Endodermal cell (in vitro differentiated cells): ENCODE measurements at regions not wholly inside any gene's neighbourhood (a gene's known extent, or its start where the extent isn't known, plus 50 kb on each side); places are given as distances from the start of the nearest gene placed in this dataset.

Source experiments
- DNase-seq: peaks from one replicate; pipeline ENCODE4 v3.0.0-alpha.2; 2017
- H3K27ac ChIP-seq: 2 replicates; pipeline ENCODE4 v1.5.1; 2013; ENCODE audit warnings: mild to moderate bottlenecking, low read depth, low read length, moderate library complexity
- H3K27me3 ChIP-seq: 2 replicates; pipeline ENCODE4 v1.6.1; 2013; ENCODE audit warnings: mild to moderate bottlenecking, low read length, moderate library complexity; ENCODE audit not compliant: insufficient read depth, control insufficient read depth, poor library complexity, severe bottlenecking
- H3K36me3 ChIP-seq: 2 replicates; pipeline ENCODE4 v1.7.0; 2013; ENCODE audit warnings: mild to moderate bottlenecking, low read length, moderate library complexity; ENCODE audit not compliant: control insufficient read depth, insufficient read depth
- H3K4me1 ChIP-seq: one replicate; pipeline ENCODE4 v1.7.0; 2013; ENCODE audit warnings: low read length; ENCODE audit not compliant: control insufficient read depth, insufficient read depth
- H3K4me3 ChIP-seq: 2 replicates; pipeline ENCODE4 v1.5.1; 2013; ENCODE audit warnings: mild to moderate bottlenecking, low read length, moderate library complexity
- H3K9ac ChIP-seq: 2 replicates; pipeline ENCODE4 v1.6.1; 2013; ENCODE audit warnings: mild to moderate bottlenecking, low read length, moderate library complexity; ENCODE audit not compliant: poor library complexity, severe bottlenecking; ENCODE audit errors: extremely low read depth
- H3K9me3 ChIP-seq: 2 replicates; pipeline ENCODE4 v1.6.1; 2013; ENCODE audit warnings: mild to moderate bottlenecking, low read length, moderate library complexity; ENCODE audit not compliant: control insufficient read depth
- H3K27ac Mint-ChIP-seq: 2 replicates; pipeline ENCODE4 v1.8.0; 2020; ENCODE audit warnings: mixed read lengths
- H3K27me3 Mint-ChIP-seq: 2 replicates; pipeline ENCODE4 v1.8.0; 2021; ENCODE audit warnings: mild to moderate bottlenecking, mixed read lengths; ENCODE audit not compliant: insufficient read depth
- H3K36me3 Mint-ChIP-seq: 2 replicates; pipeline ENCODE4 v1.8.0; 2020; ENCODE audit warnings: low read depth, mixed read lengths
- H3K4me1 Mint-ChIP-seq: 2 replicates; pipeline ENCODE4 v1.8.0; 2020; ENCODE audit warnings: mixed read lengths
- H3K4me3 Mint-ChIP-seq: 2 replicates; pipeline ENCODE4 v1.8.0; 2020; ENCODE audit warnings: mild to moderate bottlenecking, moderate library complexity, mixed read lengths
- H3K9me3 Mint-ChIP-seq: 2 replicates; pipeline ENCODE4 v1.8.0; 2020; ENCODE audit warnings: mild to moderate bottlenecking, mixed read lengths
- CTCF ChIP-seq: fragments of 200-600 bp; sonication (generic); conservative IDR thresholded peaks from 2 replicates; pipeline ENCODE4 v1.5.0; 2021; ENCODE audit warnings: antibody characterized with exemption, mild to moderate bottlenecking
- WGBS, 2 experiments: methylation state at CpG; one replicate each; pipeline versions ENCODE4 v1.1.5 to v1.1.7; 2013; ENCODE audit warnings: missing lambda C conversion rate in 2 of 2, mixed read lengths in 1 of 2; ENCODE audit not compliant: insufficient coverage in 1 of 2, insufficient read length in 1 of 2; 5-methylcytosine and 5-hydroxymethylcytosine counted together

- Mint-ChIP-seq H3K4me1 (peaks cover 25% of the 10 kb centered on the region), H3K27me3 (no peaks in the 10 kb centered on the region), H3K4me3 (no peak overlapping the region), H3K36me3 (peaks cover 3% of the 10 kb centered on the region), H3K27ac (no peak overlapping the region), H3K9me3 (no peaks in the 10 kb centered on the region)
- Histone ChIP-seq H3K9me3 (no peaks in the 10 kb centered on the region), H3K36me3 (no peaks in the 10 kb centered on the region), H3K4me1 (no peaks in the 10 kb centered on the region), H3K27me3 (no peaks in the 10 kb centered on the region), H3K4me3 (no peak overlapping the region), H3K27ac (no peak overlapping the region), H3K9ac (no peak overlapping the region)
- 83 to 94% methylated on average over 1 to 2 of the region's 2 CpGs for WGBS, 2 experiments
- no peak for TF ChIP-seq CTCF
- no peak for DNase-seq
Observed at GRCh38 chr1:168396508-168396907, 115.8 kb downstream of the TBX19 start.

- no peak overlapping the region for H3K27ac ChIP-seq
- TF ChIP-seq CTCF = no peak
- H3K4me3 ChIP-seq = no peak overlapping the region
- H3K4me1 Mint-ChIP-seq = peaks cover 20% of the 10 kb centered on the region
- H3K9ac ChIP-seq = no peak overlapping the region
- H3K27me3 Mint-ChIP-seq = no peaks in the 10 kb centered on the region
- H3K36me3 Mint-ChIP-seq = peaks cover 3% of the 10 kb centered on the region
- no peaks in the 10 kb centered on the region for H3K9me3 Mint-ChIP-seq
- H3K27ac Mint-ChIP-seq = no peak overlapping the region
- H3K9me3 ChIP-seq = no peaks in the 10 kb centered on the region
- no peaks in the 10 kb centered on the region for H3K36me3 ChIP-seq
- H3K4me3 Mint-ChIP-seq = no peak overlapping the region
- WGBS, 2 experiments = 91 to 92% methylated on average over 1 of the region's 1 CpG
- no peak for DNase-seq
- no peaks in the 10 kb centered on the region for H3K4me1 ChIP-seq
- no peaks in the 10 kb centered on the region for H3K27me3 ChIP-seq
Observed at GRCh38 chr1:168394858-168395257, 114.2 kb downstream of the TBX19 start.

- WGBS, 2 experiments = 90 to 92% methylated on average over 5 of the region's 5 CpGs
Observed at GRCh38 chr1:168392958-168393549, 112.4 kb downstream of the TBX19 start.

More at GRCh38 chr1:168392958-168393549, 112.4 kb downstream of the TBX19 start:
- no peaks in the 10 kb centered on the region for H3K27me3 Mint-ChIP-seq
- no peak overlapping the region for H3K27ac Mint-ChIP-seq
- TF ChIP-seq CTCF = no peak
- H3K9ac ChIP-seq = no peak overlapping the region
- no peaks in the 10 kb centered on the region for H3K9me3 ChIP-seq
- H3K4me1 ChIP-seq = no peaks in the 10 kb centered on the region
- H3K27me3 ChIP-seq = no peaks in the 10 kb centered on the region
- peak; percentile 32 for DNase-seq
- H3K4me1 Mint-ChIP-seq = peaks cover 10% of the 10 kb centered on the region
- no peaks in the 10 kb centered on the region for H3K36me3 ChIP-seq
- no peaks in the 10 kb centered on the region for H3K9me3 Mint-ChIP-seq
- H3K4me3 ChIP-seq = no peak overlapping the region
- H3K27ac ChIP-seq = no peak overlapping the region
- H3K36me3 Mint-ChIP-seq = peaks cover 3% of the 10 kb centered on the region
- no peak overlapping the region for H3K4me3 Mint-ChIP-seq
